HG03558 (cell line): ENCODE measurements at regions not wholly inside any gene's neighbourhood (a gene's known extent, or its start where the extent isn't known, plus 50 kb on each side); places are given as distances from the start of the nearest gene placed in this dataset.

Experiments
- ATAC-seq: cut with Tn5 transposase; IDR thresholded peaks from one replicate; pipeline ENCODE4 v1.9.1; 2021; ENCODE audit warnings: moderate number of reproducible peaks; ENCODE audit not compliant: unreplicated experiment; ENCODE audit errors: extremely low read depth

GRCh38 chr13:106355866-106356265 lies 179.6 kb downstream of the EFNB2 start:
- ATAC-seq, result no peak

- no peak for ATAC-seq
Observed at GRCh38 chr13:106354961-106355360, 180.5 kb downstream of the EFNB2 start.

- ATAC-seq, result no peak
Observed at GRCh38 chr13:106352850-106353249, 182.6 kb downstream of the EFNB2 start.

- no peak for ATAC-seq
Observed at GRCh38 chr13:106351251-106351650, 184.2 kb downstream of the EFNB2 start.

- no peak for ATAC-seq
Observed at GRCh38 chr13:106350208-106350607, 185.3 kb downstream of the EFNB2 start.

- ATAC-seq, result no peak
Observed at GRCh38 chr13:106349080-106349931, 186.2 kb downstream of the EFNB2 start.

GRCh38 chr13:106348075-106348840 lies 187.2 kb downstream of the EFNB2 start:
- no peak for ATAC-seq

- ATAC-seq, result no peak
Observed at GRCh38 chr13:106344342-106344741, 191.1 kb downstream of the EFNB2 start.

- ATAC-seq, result no peak
Observed at GRCh38 chr13:106343836-106344235, 191.6 kb downstream of the EFNB2 start.

- no peak for ATAC-seq
Observed at GRCh38 chr13:106340249-106340648, 195.2 kb downstream of the EFNB2 start.

- ATAC-seq, result no peak
Observed at GRCh38 chr13:106337096-106337850, 198.2 kb downstream of the EFNB2 start.

- ATAC-seq, result no peak
Observed at GRCh38 chr13:106336668-106337067, 198.8 kb downstream of the EFNB2 start.

- no peak for ATAC-seq
Observed at GRCh38 chr13:106332621-106333020, 202.8 kb downstream of the EFNB2 start.

GRCh38 chr13:106331116-106331515 lies 204.3 kb downstream of the EFNB2 start:
- no peak for ATAC-seq

- no peak for ATAC-seq
Observed at GRCh38 chr13:106329941-106330340, 205.5 kb downstream of the EFNB2 start.

- no peak for ATAC-seq
Observed at GRCh38 chr13:106326751-106327150, 208.7 kb downstream of the EFNB2 start.

- ATAC-seq, result no peak
Observed at GRCh38 chr13:106324444-106324843, 211.0 kb downstream of the EFNB2 start.

GRCh38 chr13:106322628-106323027 lies 212.8 kb downstream of the EFNB2 start:
- ATAC-seq, result no peak

GRCh38 chr13:106318941-106319411 lies 216.5 kb downstream of the EFNB2 start:
- ATAC-seq, result no peak

GRCh38 chr13:106314417-106314816 lies 221.0 kb downstream of the EFNB2 start:
- no peak for ATAC-seq

- ATAC-seq, result no peak
Observed at GRCh38 chr13:106311004-106311403, 224.5 kb downstream of the EFNB2 start.
